ENCODE measurements at regions not wholly inside any gene's neighbourhood (a gene's known extent, or its start where the extent isn't known, plus 50 kb on each side); places are given as distances from the start of the nearest gene placed in this dataset.

- H3K9me1 ChIP-seq (replicated peaks; ENCODE audit: control insufficient read depth, extremely low read depth, insufficient read depth, low read length), result no peaks in the 10 kb centered on the region
- no peak overlapping the region for H3K27ac ChIP-seq (ENCODE audit: insufficient read depth, low read depth, low read length)
- H2AFZ ChIP-seq (ENCODE audit: low read depth, low read length), result no peak overlapping the region
- dilution Hi-C loops (cut with MboI; ENCODE audit: extremely low pct_ligation_motif_present, low sequenced_read_pairs), result no loop called here
- H3K9me3 ChIP-seq (replicated peaks; ENCODE audit: control insufficient read depth, insufficient read depth, low read length), result no peaks in the 10 kb centered on the region
- no peak overlapping the region for H3K4me3 ChIP-seq (replicated peaks in 1 of 3; ENCODE audit: insufficient read depth in 1 of 3, low read depth in 1 of 3, low read length in 3 of 3)
- no peaks in the 10 kb centered on the region for H3K36me3 ChIP-seq (ENCODE audit: control insufficient read depth in 2 of 2, extremely low read depth in 1 of 2, insufficient read depth in 2 of 2, low read length in 2 of 2)
- peaks cover 0 to 13% of the 10 kb centered on the region in 2 experiments for H3K27me3 ChIP-seq (ENCODE audit: control insufficient read depth in 2 of 2, insufficient read depth in 2 of 2, low read length in 2 of 2)
- intact Hi-C loops (cut with micrococcal nuclease), result no loop called here
- no peaks in the 10 kb centered on the region for H3K79me2 ChIP-seq (ENCODE audit: control insufficient read depth, insufficient read depth, low read length)
- FAIRE-seq (no peak), DNase-seq (ENCODE audit: low read depth, low spot score) (no peak)
- ChIA-PET CTCF (interaction anchor here (1.2 to 1.5 kb wide), 2 partner anchors 10 to 99 kb away, joined by 4 read pairs; no protein-coding TSS in a partner anchor), POLR2A (no interaction called here)
- no peak overlapping the region for H3K9ac ChIP-seq (replicated peaks; ENCODE audit: extremely low read depth, insufficient read depth, low read length)
- BruUV-seq (replicated peaks), result no TSS peak
- H4K20me1 ChIP-seq (replicated peaks; ENCODE audit: control insufficient read depth, extremely low read depth, insufficient read depth, low read length), result no peaks in the 10 kb centered on the region
- no peak overlapping the region for H3K4me2 ChIP-seq (ENCODE audit: insufficient read depth, low read length)
- TF ChIP-seq MAX (IDR thresholded peaks at IDR 0.05; ENCODE audit: insufficient read depth, insufficient read length) (no peak), POLR2A (IDR thresholded peaks at IDR 0.05; ENCODE audit: low read depth, low read length) (no peak), POLR2AphosphoS5 (IDR thresholded peaks at IDR 0.05; ENCODE audit: insufficient read depth, low read depth, low read length) (no peak), MYC (IDR thresholded peaks at IDR 0.05; ENCODE audit: low read depth, low read length) (no peak), EZH2 (IDR thresholded peaks at IDR 0.05; ENCODE audit: borderline replicate concordance, low read depth, low read length, severe bottlenecking) (no peak), FOS (IDR thresholded peaks at IDR 0.05; ENCODE audit: borderline replicate concordance, insufficient read depth, low read length) (no peak), JUN (IDR thresholded peaks at IDR 0.05; ENCODE audit: borderline replicate concordance, insufficient read depth, insufficient read length, low read depth) (no peak), CTCF (IDR thresholded peaks at IDR 0.05; ENCODE audit: extremely low read depth in 1 of 2, insufficient read depth in 1 of 2, low read depth in 1 of 2, low read length in 2 of 2) (no peak), GATA2 (IDR thresholded peaks at IDR 0.05; ENCODE audit: insufficient read depth, insufficient read length, low read depth, low read length) (no peak)
- H3K4me1 ChIP-seq (ENCODE audit: control insufficient read depth, extremely low read depth, insufficient read depth, low read length), result no peaks in the 10 kb centered on the region
Observed at GRCh38 chr17:45732926-45733505, 51.1 kb upstream of the CRHR1 start.
